GM20000 (cell line): ENCODE measurements at regions not wholly inside any gene's neighbourhood (a gene's known extent, or its start where the extent isn't known, plus 50 kb on each side); places are given as distances from the start of the nearest gene placed in this dataset.

Experiments used
- DNase-seq: peaks from one replicate; pipeline ENCODE4 v3.0.0; 2012; ENCODE audit warnings: low spot score
- CTCF ChIP-seq: IDR thresholded peaks from 2 replicates; pipeline ENCODE4 v1.5.1; 2012; ENCODE audit warnings: mild to moderate bottlenecking, control low read depth; ENCODE audit errors: extremely low read depth, missing control alignments

GRCh38 chr2:236840215-236840614 is 245.5 kb upstream of the COPS8 start:
- DNase-seq: no peak
- TF ChIP-seq CTCF: no peak

GRCh38 chr2:236840857-236841256 is 244.8 kb upstream of the COPS8 start:
- no peak for TF ChIP-seq CTCF

GRCh38 chr2:236841389-236841788 is 244.3 kb upstream of the COPS8 start:
- TF ChIP-seq CTCF: no peak
- no peak for DNase-seq

More at GRCh38 chr2:236840857-236841256, 244.8 kb upstream of the COPS8 start:
- no peak for DNase-seq

GRCh38 chr2:236843161-236843968 is 242.3 kb upstream of the COPS8 start:
- no peak for TF ChIP-seq CTCF
- DNase-seq: no peak

- no peak for TF ChIP-seq CTCF
- DNase-seq: no peak
Measured at GRCh38 chr2:236844711-236845110, 241.0 kb upstream of the COPS8 start.

- DNase-seq: no peak
- TF ChIP-seq CTCF: no peak
Measured at GRCh38 chr2:236847023-236847422, 238.7 kb upstream of the COPS8 start.

GRCh38 chr2:236847538-236848263 is 238.0 kb upstream of the COPS8 start:
- DNase-seq: no peak
- TF ChIP-seq CTCF: no peak
